ENCODE measurements at regions not wholly inside any gene's neighbourhood (a gene's known extent, or its start where the extent isn't known, plus 50 kb on each side); places are given as distances from the start of the nearest gene placed in this dataset.

DNA sequence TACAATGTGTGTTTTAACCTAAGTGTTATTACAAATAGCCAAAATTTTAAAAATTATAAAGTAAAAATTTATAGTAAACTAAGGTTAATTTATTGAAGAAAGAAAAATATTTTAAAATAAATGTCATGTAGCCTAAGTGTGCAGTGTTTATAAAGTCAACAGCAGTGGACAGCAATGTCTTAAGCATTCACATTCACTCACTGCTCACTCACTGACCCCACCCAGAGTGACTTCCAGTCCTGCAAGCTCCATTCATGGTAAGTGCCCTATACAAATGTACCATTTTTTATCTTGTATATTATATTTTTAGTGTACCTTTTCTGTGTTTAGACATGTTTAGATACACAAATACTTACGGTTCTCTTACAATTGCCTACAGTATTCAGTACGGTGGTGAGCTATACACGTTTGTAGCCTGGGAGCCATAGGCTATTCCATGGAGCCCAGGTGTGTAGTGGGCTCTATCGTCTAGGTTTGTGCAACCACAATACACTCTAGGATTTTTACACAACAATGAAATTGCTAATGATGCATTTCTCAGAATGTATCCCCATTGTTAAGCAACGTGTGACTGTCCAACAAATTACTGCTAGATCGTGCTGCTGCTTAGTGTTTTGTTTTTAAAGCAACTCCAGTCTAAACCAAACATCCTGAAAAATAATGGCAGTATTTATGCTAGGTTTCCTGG is 108.9 kb upstream of the NAMPT start:
- TF ChIP-seq, protein P1, sequence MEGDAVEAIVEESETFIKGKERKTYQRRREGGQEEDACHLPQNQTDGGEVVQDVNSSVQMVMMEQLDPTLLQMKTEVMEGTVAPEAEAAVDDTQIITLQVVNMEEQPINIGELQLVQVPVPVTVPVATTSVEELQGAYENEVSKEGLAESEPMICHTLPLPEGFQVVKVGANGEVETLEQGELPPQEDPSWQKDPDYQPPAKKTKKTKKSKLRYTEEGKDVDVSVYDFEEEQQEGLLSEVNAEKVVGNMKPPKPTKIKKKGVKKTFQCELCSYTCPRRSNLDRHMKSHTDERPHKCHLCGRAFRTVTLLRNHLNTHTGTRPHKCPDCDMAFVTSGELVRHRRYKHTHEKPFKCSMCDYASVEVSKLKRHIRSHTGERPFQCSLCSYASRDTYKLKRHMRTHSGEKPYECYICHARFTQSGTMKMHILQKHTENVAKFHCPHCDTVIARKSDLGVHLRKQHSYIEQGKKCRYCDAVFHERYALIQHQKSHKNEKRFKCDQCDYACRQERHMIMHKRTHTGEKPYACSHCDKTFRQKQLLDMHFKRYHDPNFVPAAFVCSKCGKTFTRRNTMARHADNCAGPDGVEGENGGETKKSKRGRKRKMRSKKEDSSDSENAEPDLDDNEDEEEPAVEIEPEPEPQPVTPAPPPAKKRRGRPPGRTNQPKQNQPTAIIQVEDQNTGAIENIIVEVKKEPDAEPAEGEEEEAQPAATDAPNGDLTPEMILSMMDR (IDR thresholded peaks at IDR 0.05): no peak
- no peak for TF ChIP-seq POLR2A (IDR thresholded peaks at IDR 0.05)
